Cardiac muscle cell (in vitro differentiated cells and primary cell): ENCODE measurements at regions not wholly inside any gene's neighbourhood (a gene's known extent, or its start where the extent isn't known, plus 50 kb on each side); places are given as distances from the start of the nearest gene placed in this dataset.

ENCODE experiments used
- DNase-seq, 2 donors: peaks; one replicate each; pipeline versions ENCODE4 v3.0.0 to v3.0.0-alpha.2; 2010 to 2017; ENCODE audit warnings: low read depth in 1 of 2, low spot score in 1 of 2
- H3K27ac ChIP-seq: fragments of 200-600 bp; sonication (generic); 2 replicates; pipeline ENCODE4 v1.5.1; 2016
- H3K27me3 ChIP-seq: fragments of 200-600 bp; sonication (generic); 2 replicates; pipeline ENCODE4 v1.6.0; 2016; ENCODE audit warnings: control low read depth
- H3K36me3 ChIP-seq: fragments of 200-600 bp; sonication (generic); 2 replicates; pipeline ENCODE4 v1.5.1; 2016; ENCODE audit warnings: control low read depth
- H3K4me1 ChIP-seq: fragments of 200-600 bp; sonication (generic); 2 replicates; pipeline ENCODE4 v1.8.1; 2017; ENCODE audit warnings: low read depth, mild to moderate bottlenecking, mixed run types
- H3K4me3 ChIP-seq: fragments of 200-600 bp; sonication (generic); 2 replicates; pipeline ENCODE4 v1.5.1; 2016; ENCODE audit warnings: mild to moderate bottlenecking
- H3K9me3 ChIP-seq: fragments of 200-600 bp; sonication (generic); 2 replicates; pipeline ENCODE4 v1.5.1; 2017; ENCODE audit warnings: low read depth, mild to moderate bottlenecking, control low read depth
- CTCF ChIP-seq: IDR thresholded peaks from 2 replicates; pipeline ENCODE4 v1.5.1; 2012; ENCODE audit warnings: low read depth, mild to moderate bottlenecking, low read length

- DNase-seq: peak in 1 of 2 donors; percentile 56
Measured at GRCh38 chr12:78636231-78636855, 228.2 kb upstream of the SYT1 start.

GRCh38 chr12:78641837-78642423, 222.6 kb upstream of the SYT1 start:
- no peak overlapping the region for H3K27ac ChIP-seq
- peaks cover 9% of the 10 kb centered on the region for H3K27me3 ChIP-seq
- no peaks in the 10 kb centered on the region for H3K9me3 ChIP-seq
- TF ChIP-seq CTCF: no peak
- peak in 1 of 2 donors; percentile 42 for DNase-seq
- no peaks in the 10 kb centered on the region for H3K36me3 ChIP-seq
- H3K4me3 ChIP-seq: no peak overlapping the region
- no peaks in the 10 kb centered on the region for H3K4me1 ChIP-seq

More at GRCh38 chr12:78636231-78636855, 228.2 kb upstream of the SYT1 start:
- Histone ChIP-seq H3K4me3 (no peak overlapping the region), H3K27ac (no peak overlapping the region), H3K36me3 (no peaks in the 10 kb centered on the region), H3K4me1 (no peaks in the 10 kb centered on the region), H3K27me3 (peaks cover 9% of the 10 kb centered on the region), H3K9me3 (no peaks in the 10 kb centered on the region)
- TF ChIP-seq CTCF: no peak

- TF ChIP-seq CTCF: no peak
- Histone ChIP-seq H3K9me3 (no peaks in the 10 kb centered on the region), H3K27me3 (no peaks in the 10 kb centered on the region), H3K4me1 (no peaks in the 10 kb centered on the region), H3K36me3 (no peaks in the 10 kb centered on the region), H3K4me3 (no peak overlapping the region), H3K27ac (no peak overlapping the region)
- DNase-seq: peak in 1 of 2 donors; percentile 3
Measured at GRCh38 chr12:78645956-78646355, 218.6 kb upstream of the SYT1 start.

- DNase-seq: no peak
- TF ChIP-seq CTCF: no peak
- Histone ChIP-seq H3K27ac (no peak overlapping the region), H3K4me3 (no peak overlapping the region), H3K4me1 (no peaks in the 10 kb centered on the region), H3K36me3 (no peaks in the 10 kb centered on the region), H3K9me3 (no peaks in the 10 kb centered on the region), H3K27me3 (peaks cover 14% of the 10 kb centered on the region)
Measured at GRCh38 chr12:78651755-78652154, 212.8 kb upstream of the SYT1 start.

GRCh38 chr12:78666584-78666983, 198.0 kb upstream of the SYT1 start:
- Histone ChIP-seq H3K27ac (no peak overlapping the region), H3K36me3 (no peaks in the 10 kb centered on the region), H3K9me3 (no peaks in the 10 kb centered on the region), H3K4me3 (no peak overlapping the region), H3K4me1 (no peaks in the 10 kb centered on the region), H3K27me3 (peaks cover 5% of the 10 kb centered on the region)
- no peak for TF ChIP-seq CTCF
- no peak for DNase-seq
